GM12874 (cell line): ENCODE measurements at regions not wholly inside any gene's neighbourhood (a gene's known extent, or its start where the extent isn't known, plus 50 kb on each side); places are given as distances from the start of the nearest gene placed in this dataset.

Experiments used
- TF ChIP-seq, protein P1 (sequence below): IDR thresholded peaks from 2 replicates; pipeline ENCODE4 v1.5.1; 2011; ENCODE audit warnings: low read depth, mild to moderate bottlenecking, control low read depth, low read length, moderate library complexity; ENCODE audit not compliant: insufficient read depth

DNA sequence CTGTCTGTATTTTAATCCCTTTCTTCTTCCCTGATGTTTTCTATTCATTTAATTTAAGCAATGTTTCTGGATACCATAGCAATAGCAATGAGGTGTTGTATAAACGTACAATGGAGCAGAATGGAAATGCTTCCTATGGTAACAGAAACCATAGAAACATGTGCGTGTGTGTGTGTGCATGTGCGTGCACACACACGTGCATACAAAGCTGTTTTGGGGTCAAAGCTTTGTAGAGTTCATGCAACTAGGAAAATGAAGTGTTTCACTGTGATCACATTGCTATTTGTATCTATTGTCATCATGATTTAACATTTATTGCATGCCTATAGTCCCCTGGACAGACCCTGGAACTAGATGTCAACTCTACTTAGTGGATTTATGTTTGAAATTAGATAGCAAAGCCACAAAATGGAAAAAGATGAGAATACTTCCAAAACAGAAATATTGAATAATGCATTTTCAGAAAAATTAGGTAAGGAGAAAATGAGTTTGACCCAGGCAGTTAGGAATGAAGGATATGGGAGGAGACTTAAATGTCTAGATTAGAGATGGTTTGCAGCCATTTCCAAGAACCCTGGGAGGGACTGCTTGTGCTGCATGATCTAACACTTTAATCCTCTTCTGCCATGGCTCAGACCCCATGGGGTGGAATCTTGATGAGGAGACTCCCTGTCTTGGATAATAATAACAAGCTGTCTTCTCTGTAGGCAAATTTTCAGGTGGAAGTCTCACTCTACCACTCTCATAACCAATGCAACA, 124.4 kb downstream of the TRMT11 start:
- TF ChIP-seq, protein P1, sequence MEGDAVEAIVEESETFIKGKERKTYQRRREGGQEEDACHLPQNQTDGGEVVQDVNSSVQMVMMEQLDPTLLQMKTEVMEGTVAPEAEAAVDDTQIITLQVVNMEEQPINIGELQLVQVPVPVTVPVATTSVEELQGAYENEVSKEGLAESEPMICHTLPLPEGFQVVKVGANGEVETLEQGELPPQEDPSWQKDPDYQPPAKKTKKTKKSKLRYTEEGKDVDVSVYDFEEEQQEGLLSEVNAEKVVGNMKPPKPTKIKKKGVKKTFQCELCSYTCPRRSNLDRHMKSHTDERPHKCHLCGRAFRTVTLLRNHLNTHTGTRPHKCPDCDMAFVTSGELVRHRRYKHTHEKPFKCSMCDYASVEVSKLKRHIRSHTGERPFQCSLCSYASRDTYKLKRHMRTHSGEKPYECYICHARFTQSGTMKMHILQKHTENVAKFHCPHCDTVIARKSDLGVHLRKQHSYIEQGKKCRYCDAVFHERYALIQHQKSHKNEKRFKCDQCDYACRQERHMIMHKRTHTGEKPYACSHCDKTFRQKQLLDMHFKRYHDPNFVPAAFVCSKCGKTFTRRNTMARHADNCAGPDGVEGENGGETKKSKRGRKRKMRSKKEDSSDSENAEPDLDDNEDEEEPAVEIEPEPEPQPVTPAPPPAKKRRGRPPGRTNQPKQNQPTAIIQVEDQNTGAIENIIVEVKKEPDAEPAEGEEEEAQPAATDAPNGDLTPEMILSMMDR = no peak

DNA sequence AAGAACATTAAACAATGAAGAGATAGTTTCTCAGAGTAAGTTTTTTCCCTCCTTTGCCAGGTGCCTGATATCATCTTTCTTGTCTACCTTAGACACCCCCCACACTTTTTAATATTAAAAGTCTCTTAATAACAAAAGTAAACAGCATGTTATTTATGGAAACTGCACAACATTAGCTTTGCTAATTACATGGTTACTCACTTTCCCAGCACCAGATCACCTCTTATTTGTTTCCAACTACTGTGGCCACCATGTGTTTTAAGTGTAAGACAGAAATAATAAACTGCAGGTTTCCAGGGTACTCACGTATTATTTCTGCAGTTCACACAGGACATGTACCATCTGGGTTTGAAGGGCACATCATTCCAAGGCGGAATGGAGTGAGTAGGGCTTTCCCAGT, 125.0 kb downstream of the TRMT11 start:
- TF ChIP-seq, protein P1 = no peak

DNA sequence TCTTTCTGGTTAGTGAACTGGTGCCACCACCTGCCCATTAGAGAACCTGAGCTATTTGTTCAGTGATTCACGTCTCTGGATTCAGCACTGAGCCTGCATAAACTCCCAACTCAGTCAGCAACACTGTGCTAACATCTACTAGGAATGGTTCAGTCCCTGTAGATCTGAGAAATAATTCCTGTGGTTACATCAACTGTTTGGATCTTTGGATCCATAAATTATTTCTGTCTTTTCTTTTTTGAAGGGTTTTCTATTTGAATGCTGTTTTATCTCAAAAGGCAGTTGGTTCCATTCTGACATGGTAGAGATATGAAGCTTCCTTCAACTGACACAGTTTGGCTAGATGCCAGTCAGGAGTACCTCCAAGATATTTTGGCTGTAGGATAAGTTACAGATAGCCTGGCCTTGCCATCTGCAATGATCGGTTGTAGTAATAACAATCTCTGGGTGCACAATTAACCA, 125.9 kb downstream of the TRMT11 start:
- TF ChIP-seq, protein P1 = no peak

DNA sequence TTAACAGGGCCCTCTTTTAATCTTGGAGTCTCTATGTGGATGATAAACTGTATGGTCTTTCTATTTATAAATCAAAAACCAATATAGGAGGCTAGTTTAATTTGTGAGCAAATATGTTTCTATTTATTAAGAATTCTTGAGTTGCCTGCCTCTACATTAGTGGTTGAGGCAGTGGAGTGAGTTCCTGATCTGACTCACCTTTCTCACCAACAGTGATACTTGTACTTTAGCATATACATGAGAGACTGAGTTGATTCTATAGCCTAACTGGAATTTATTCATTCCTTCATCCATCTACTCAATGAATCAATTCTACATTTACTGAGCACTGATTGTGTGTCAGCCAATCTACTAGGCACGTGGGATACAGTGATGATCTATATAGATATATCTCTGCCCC, 126.9 kb downstream of the TRMT11 start:
- TF ChIP-seq, protein P1 = no peak

DNA sequence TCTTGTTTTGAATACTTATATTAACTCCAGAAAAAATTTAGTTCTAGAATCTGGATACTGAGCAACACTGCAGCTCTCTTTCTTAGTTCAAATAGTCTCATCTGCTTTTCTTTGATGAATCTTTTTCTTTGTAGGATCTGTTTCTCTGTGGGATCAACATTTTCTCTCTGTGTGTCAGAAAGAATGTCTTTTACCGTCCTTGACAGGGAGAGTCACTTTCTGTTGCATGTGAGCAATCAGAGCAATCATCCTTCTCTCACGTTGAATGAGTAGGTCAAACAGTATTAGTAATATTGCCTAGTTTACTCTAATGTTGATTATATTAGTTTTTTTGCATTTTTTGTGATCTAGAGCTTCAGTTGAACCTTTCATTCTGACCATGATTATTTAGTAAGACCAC, 130.9 kb downstream of the TRMT11 start:
- TF ChIP-seq, protein P1 = no peak

DNA sequence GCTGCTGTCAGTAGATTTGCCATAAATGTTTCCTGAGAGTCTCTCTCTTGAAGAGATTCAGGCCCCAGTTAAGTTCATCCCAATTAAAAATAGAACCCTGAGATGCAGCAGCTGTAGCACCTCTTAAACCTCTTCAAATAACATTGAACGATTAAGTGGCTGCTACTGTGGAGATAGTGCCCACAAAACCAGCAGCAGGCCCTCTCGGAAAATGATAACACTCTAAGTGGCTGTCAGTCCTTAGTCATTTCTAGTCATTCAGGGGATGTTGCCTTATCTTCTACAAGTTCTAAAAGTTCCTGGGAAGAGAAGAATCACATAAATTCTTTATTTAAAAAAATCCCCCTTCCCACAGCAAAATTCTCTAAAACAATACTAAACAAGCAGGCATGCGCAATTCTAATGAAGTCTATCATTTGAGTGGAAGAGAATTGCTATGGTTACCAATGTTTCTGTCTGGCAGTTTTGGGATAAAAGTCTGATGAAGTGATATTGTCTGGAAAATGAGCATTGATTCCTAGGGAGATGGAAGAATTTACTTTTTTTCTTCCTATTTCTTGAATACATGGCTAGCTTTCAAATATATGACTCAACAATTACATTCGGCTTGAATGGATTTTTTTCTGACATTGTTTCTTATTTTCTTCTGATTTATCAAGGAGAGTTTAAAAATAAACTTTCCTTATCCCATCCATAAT, 131.9 kb downstream of the TRMT11 start:
- TF ChIP-seq, protein P1 = no peak

DNA sequence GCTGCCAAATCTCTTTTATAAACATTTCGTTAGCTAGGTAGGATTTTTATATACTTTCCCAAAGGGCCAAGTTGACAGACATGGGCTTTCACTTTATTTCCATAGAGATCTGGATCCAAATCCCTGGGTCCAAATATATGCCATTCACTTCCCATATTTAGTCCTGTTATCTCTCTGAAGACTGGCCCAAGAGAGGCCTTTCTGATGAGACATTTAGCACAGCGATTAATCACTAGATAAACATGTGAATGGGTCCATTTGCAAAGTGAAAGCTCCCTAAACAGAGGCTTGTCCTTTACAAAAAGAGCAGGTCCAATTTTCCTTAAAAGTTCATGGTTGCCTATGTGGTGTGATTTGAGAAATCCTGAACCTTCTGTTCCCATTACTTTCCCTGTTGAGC, 132.6 kb downstream of the TRMT11 start:
- TF ChIP-seq, protein P1 = no peak
